Large intestine (tissue), 3 donors: ENCODE measurements at regions not wholly inside any gene's neighbourhood (a gene's known extent, or its start where the extent isn't known, plus 50 kb on each side); places are given as distances from the start of the nearest gene placed in this dataset.

Source experiments
- DNase-seq, 2 donors: peaks; one replicate each; pipeline versions ENCODE4 v3.0.0 to v3.0.0-alpha.2; 2013
- H3K27ac ChIP-seq: one replicate; pipeline ENCODE4 v1.5.1; 2013; ENCODE audit warnings: low read length
- H3K27me3 ChIP-seq: 2 replicates; pipeline ENCODE4 v1.6.1; 2013; ENCODE audit warnings: low read length; ENCODE audit not compliant: control insufficient read depth, insufficient read depth
- H3K36me3 ChIP-seq: 2 replicates; pipeline ENCODE4 v1.6.1; 2013; ENCODE audit warnings: low read length; ENCODE audit not compliant: control insufficient read depth, insufficient read depth
- H3K4me1 ChIP-seq: one replicate; pipeline ENCODE4 v1.6.1; 2013; ENCODE audit warnings: low read length; ENCODE audit not compliant: control insufficient read depth, insufficient read depth
- H3K4me3 ChIP-seq: one replicate; pipeline ENCODE4 v1.5.1; 2013; ENCODE audit warnings: low read length
- H3K9me3 ChIP-seq: one replicate; pipeline ENCODE4 v1.6.1; 2013; ENCODE audit warnings: mild to moderate bottlenecking, low read depth, low read length, moderate library complexity; ENCODE audit not compliant: control insufficient read depth
- WGBS: methylation state at CpG from one replicate; pipeline ENCODE4 v1.1.5; 2013; ENCODE audit warnings: low lambda C conversion rate; ENCODE audit not compliant: insufficient coverage; 5-methylcytosine and 5-hydroxymethylcytosine counted together

GRCh38 chr3:127360647-127361046 lies 72.8 kb upstream of the PRR20G start:
- Histone ChIP-seq H3K27me3 (peaks cover 8% of the 10 kb centered on the region), H3K36me3 (no peaks in the 10 kb centered on the region), H3K9me3 (no peaks in the 10 kb centered on the region), H3K4me3 (no peak overlapping the region), H3K27ac (no peak overlapping the region), H3K4me1 (no peaks in the 10 kb centered on the region)
- no CpG with 5 or more reads among the region's 7 CpGs for WGBS
- no peak for DNase-seq

- H3K4me3 ChIP-seq: no peak overlapping the region
- no peaks in the 10 kb centered on the region for H3K27me3 ChIP-seq
- DNase-seq: no peak
- no CpG with 5 or more reads among the region's 6 CpGs for WGBS
- no peaks in the 10 kb centered on the region for H3K9me3 ChIP-seq
- no peaks in the 10 kb centered on the region for H3K4me1 ChIP-seq
- H3K36me3 ChIP-seq: no peaks in the 10 kb centered on the region
- H3K27ac ChIP-seq: no peak overlapping the region
Observed at GRCh38 chr3:127358641-127359040, 70.8 kb upstream of the PRR20G start.

GRCh38 chr3:127356381-127356780 lies 68.5 kb upstream of the PRR20G start:
- Histone ChIP-seq H3K36me3 (no peaks in the 10 kb centered on the region), H3K27ac (no peak overlapping the region), H3K4me3 (no peak overlapping the region), H3K9me3 (no peaks in the 10 kb centered on the region), H3K4me1 (no peaks in the 10 kb centered on the region), H3K27me3 (peaks cover 9% of the 10 kb centered on the region)
- WGBS: no CpG with 5 or more reads among the region's 2 CpGs
- no peak for DNase-seq

- no peak overlapping the region for H3K27ac ChIP-seq
- no CpG with 5 or more reads among the region's 3 CpGs for WGBS
- DNase-seq: no peak
- H3K9me3 ChIP-seq: no peaks in the 10 kb centered on the region
- no peaks in the 10 kb centered on the region for H3K36me3 ChIP-seq
- no peak overlapping the region for H3K4me3 ChIP-seq
- no peaks in the 10 kb centered on the region for H3K4me1 ChIP-seq
- H3K27me3 ChIP-seq: peaks cover 13% of the 10 kb centered on the region
Observed at GRCh38 chr3:127354761-127355160, 66.9 kb upstream of the PRR20G start.

- H3K27me3 ChIP-seq: peaks cover 13% of the 10 kb centered on the region
- H3K4me3 ChIP-seq: no peak overlapping the region
- no peaks in the 10 kb centered on the region for H3K9me3 ChIP-seq
- no peaks in the 10 kb centered on the region for H3K36me3 ChIP-seq
- DNase-seq: no peak
- no peaks in the 10 kb centered on the region for H3K4me1 ChIP-seq
- no peak overlapping the region for H3K27ac ChIP-seq
- 83% methylated on average over 1 of the region's 4 CpGs for WGBS
Observed at GRCh38 chr3:127352612-127353011, 64.8 kb upstream of the PRR20G start.

- Histone ChIP-seq H3K4me3 (no peak overlapping the region), H3K4me1 (no peaks in the 10 kb centered on the region), H3K27ac (no peak overlapping the region), H3K36me3 (no peaks in the 10 kb centered on the region), H3K27me3 (peaks cover 13% of the 10 kb centered on the region), H3K9me3 (no peaks in the 10 kb centered on the region)
- no CpG with 5 or more reads among the region's 12 CpGs for WGBS
- DNase-seq: no peak
Observed at GRCh38 chr3:127351775-127352350, 64.0 kb upstream of the PRR20G start.

- H3K36me3 ChIP-seq: no peaks in the 10 kb centered on the region
- 76% methylated on average over 2 of the region's 10 CpGs for WGBS
- H3K9me3 ChIP-seq: no peaks in the 10 kb centered on the region
- no peak for DNase-seq
- H3K4me1 ChIP-seq: no peaks in the 10 kb centered on the region
- H3K27me3 ChIP-seq: peaks cover 15% of the 10 kb centered on the region
- no peak overlapping the region for H3K27ac ChIP-seq
- no peak overlapping the region for H3K4me3 ChIP-seq
Observed at GRCh38 chr3:127351321-127351720, 63.5 kb upstream of the PRR20G start.

GRCh38 chr3:127350172-127351050 lies 62.6 kb upstream of the PRR20G start:
- no peak for DNase-seq
- Histone ChIP-seq H3K27ac (no peak overlapping the region), H3K4me3 (no peak overlapping the region), H3K9me3 (no peaks in the 10 kb centered on the region), H3K36me3 (no peaks in the 10 kb centered on the region), H3K4me1 (no peaks in the 10 kb centered on the region), H3K27me3 (peaks cover 21% of the 10 kb centered on the region)
- WGBS: no CpG with 5 or more reads among the region's 28 CpGs

GRCh38 chr3:127349501-127350171 lies 61.8 kb upstream of the PRR20G start:
- H3K9me3 ChIP-seq: no peaks in the 10 kb centered on the region
- peaks cover 21% of the 10 kb centered on the region for H3K27me3 ChIP-seq
- no peak overlapping the region for H3K27ac ChIP-seq
- H3K4me1 ChIP-seq: no peaks in the 10 kb centered on the region
- H3K4me3 ChIP-seq: no peak overlapping the region
- WGBS: no CpG with 5 or more reads among the region's 19 CpGs
- no peaks in the 10 kb centered on the region for H3K36me3 ChIP-seq
- no peak for DNase-seq

GRCh38 chr3:127342735-127343134 lies 54.9 kb upstream of the PRR20G start:
- Histone ChIP-seq H3K27ac (no peak overlapping the region), H3K4me1 (no peaks in the 10 kb centered on the region), H3K27me3 (peaks cover 47% of the 10 kb centered on the region), H3K9me3 (peaks cover 8% of the 10 kb centered on the region), H3K36me3 (no peaks in the 10 kb centered on the region), H3K4me3 (no peak overlapping the region)
- no CpG with 5 or more reads among the region's 9 CpGs for WGBS
- DNase-seq: no peak
